Stimulated activated naive CD8-positive, alpha-beta T cell treated with anti-CD3 and anti-CD28 coated beads, Interleukin-15, amount 100 ng/mL, for 72 hours (primary cell): ENCODE measurements at regions not wholly inside any gene's neighbourhood (a gene's known extent, or its start where the extent isn't known, plus 50 kb on each side); places are given as distances from the start of the nearest gene placed in this dataset.
"Not testable (repeated sequence)": the region's sequence is repeated elsewhere in the genome, so short reads cannot be mapped to it uniquely, and the experiment has no call there.

Source experiments
- ATAC-seq: fragments of 150-1000 bp; cut with Tn5 transposase; 2 replicates; pipeline ENCODE4 v1.10.0; 2021; ENCODE audit warnings: mild to moderate bottlenecking, moderate library complexity
- DNase-seq, 2 donors: peaks; one replicate each; pipeline ENCODE4 v3.0.0; 2021 to 2022
- H3K27ac Mint-ChIP-seq, 2 donors: one replicate each; pipeline ENCODE4 v1.8.0; 2022; ENCODE audit warnings: mild to moderate bottlenecking in 2 of 2, mixed read lengths in 2 of 2, moderate library complexity in 2 of 2
- H3K27me3 Mint-ChIP-seq: one replicate; pipeline ENCODE4 v1.8.0; 2022; ENCODE audit warnings: mixed read lengths
- H3K4me1 Mint-ChIP-seq: one replicate; pipeline ENCODE4 v1.8.0; 2022; ENCODE audit warnings: mild to moderate bottlenecking, mixed read lengths
- H3K4me3 Mint-ChIP-seq, 2 donors: one replicate each; pipeline ENCODE4 v1.8.0; 2022; ENCODE audit warnings: mild to moderate bottlenecking in 2 of 2, mixed read lengths in 2 of 2, moderate library complexity in 1 of 2
- H3K9me3 Mint-ChIP-seq, 2 donors: one replicate each; pipeline ENCODE4 v1.8.0; 2022; ENCODE audit warnings: mixed read lengths in 2 of 2

- ATAC-seq (no peak), DNase-seq (no peak)
Observed at GRCh38 chr7:91446819-91447218, 182.6 kb downstream of the FZD1 start.

DNA sequence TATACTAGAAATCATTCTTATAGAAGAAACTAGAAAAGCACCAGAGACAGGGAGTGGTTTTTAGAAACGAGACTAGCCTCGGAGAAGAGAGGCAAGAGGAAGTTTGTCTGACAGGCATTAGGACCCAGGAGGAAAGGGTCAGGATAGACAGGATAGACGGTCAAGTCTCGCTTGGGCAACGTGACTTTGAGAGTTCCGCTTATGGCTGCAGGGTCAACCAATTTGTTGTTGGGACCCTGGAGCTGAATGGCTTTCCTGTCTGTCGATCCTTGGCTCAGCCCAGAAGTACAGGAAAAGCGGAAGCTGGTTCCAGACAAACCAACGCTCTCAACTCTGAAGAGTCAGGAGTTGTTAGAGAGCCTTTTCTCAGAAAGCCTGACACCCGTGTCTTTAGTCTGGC, 191.2 kb downstream of the FZD1 start:
- ATAC-seq (no peak), DNase-seq (no peak)
- no peak overlapping the region for H3K4me3 Mint-ChIP-seq
- no peaks in the 10 kb centered on the region for H3K27me3 Mint-ChIP-seq
- H3K27ac Mint-ChIP-seq = no peak overlapping the region
- no peaks in the 10 kb centered on the region for H3K4me1 Mint-ChIP-seq
- peaks cover 8 to 26% of the 10 kb centered on the region in 2 donors for H3K9me3 Mint-ChIP-seq

More at GRCh38 chr7:91446819-91447218, 182.6 kb downstream of the FZD1 start:
- H3K27ac Mint-ChIP-seq = no peak overlapping the region
- no peaks in the 10 kb centered on the region for H3K4me1 Mint-ChIP-seq
- H3K27me3 Mint-ChIP-seq = no peaks in the 10 kb centered on the region
- no peak overlapping the region for H3K4me3 Mint-ChIP-seq
- H3K9me3 Mint-ChIP-seq = peaks cover 14 to 33% of the 10 kb centered on the region in 2 donors

DNA sequence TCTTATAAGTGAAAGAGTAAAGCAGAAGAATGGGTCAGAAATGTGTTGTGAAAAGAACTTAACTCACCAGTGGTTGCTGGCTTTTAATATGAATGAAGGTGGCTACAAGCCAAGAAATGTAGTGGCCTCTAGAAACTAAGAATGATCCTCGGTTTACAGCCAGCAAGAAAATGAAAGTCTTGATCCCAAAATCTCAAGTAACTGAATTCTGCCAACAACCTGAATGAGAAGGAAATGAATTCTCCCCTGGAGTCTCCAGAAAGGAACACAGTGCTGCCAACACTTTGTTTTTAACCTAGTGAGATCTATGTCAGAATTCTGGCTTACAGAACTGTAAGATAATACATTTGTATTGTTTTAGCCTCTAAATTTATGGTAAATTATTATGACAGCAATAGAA, 193.0 kb downstream of the FZD1 start:
- no peak overlapping the region for H3K27ac Mint-ChIP-seq
- H3K4me1 Mint-ChIP-seq = no peaks in the 10 kb centered on the region
- no peak for DNase-seq
- ATAC-seq = no peak
- no peaks in the 10 kb centered on the region for H3K27me3 Mint-ChIP-seq
- peaks cover 8 to 26% of the 10 kb centered on the region in 2 donors for H3K9me3 Mint-ChIP-seq
- H3K4me3 Mint-ChIP-seq = no peak overlapping the region

GRCh38 chr7:91459539-91459938, 195.3 kb downstream of the FZD1 start:
- Mint-ChIP-seq H3K27me3 (no peaks in the 10 kb centered on the region), H3K4me3 (no peak overlapping the region), H3K27ac (no peak overlapping the region), H3K9me3 (peaks cover 14 to 26% of the 10 kb centered on the region in 2 donors), H3K4me1 (no peaks in the 10 kb centered on the region)
- ATAC-seq = no peak
- DNase-seq = no peak

GRCh38 chr7:91462316-91462715, 198.1 kb downstream of the FZD1 start:
- Mint-ChIP-seq H3K4me3 (no peak overlapping the region), H3K9me3 (peaks cover 14 to 16% of the 10 kb centered on the region in 2 donors), H3K27me3 (no peaks in the 10 kb centered on the region), H3K27ac (no peak overlapping the region), H3K4me1 (no peaks in the 10 kb centered on the region)
- DNase-seq = no peak
- ATAC-seq = no peak

- Mint-ChIP-seq H3K27me3 (no peaks in the 10 kb centered on the region), H3K9me3 (peaks cover 5 to 7% of the 10 kb centered on the region in 2 donors), H3K27ac (no peak overlapping the region), H3K4me3 (no peak overlapping the region), H3K4me1 (no peaks in the 10 kb centered on the region)
- no peak for ATAC-seq
- DNase-seq = no peak
Observed at GRCh38 chr7:91463330-91463729, 199.1 kb downstream of the FZD1 start.

DNA sequence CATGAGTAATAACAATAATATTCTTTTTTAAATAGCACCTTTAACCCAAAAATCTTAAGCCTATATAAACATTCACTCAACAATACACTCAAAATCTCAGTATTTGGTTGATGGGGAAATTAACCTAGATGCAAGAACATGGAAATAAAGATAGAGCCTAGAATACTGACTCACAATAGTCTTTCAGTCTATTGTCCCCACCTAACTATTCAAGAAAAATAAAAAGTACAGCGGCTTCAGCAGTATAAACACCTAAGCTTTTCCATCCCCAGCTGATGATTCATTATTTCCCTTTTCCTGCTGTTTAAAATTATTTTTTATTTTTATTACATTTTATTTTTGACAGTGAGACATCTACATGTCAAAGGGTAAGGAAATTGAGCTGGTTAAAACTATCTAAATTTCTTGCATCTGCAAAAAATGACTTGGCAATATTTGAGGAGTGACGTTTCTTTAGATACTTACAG, 201.4 kb downstream of the FZD1 start:
- Mint-ChIP-seq H3K4me1 (no peaks in the 10 kb centered on the region), H3K9me3 (peaks cover 5 to 7% of the 10 kb centered on the region in 2 donors), H3K4me3 (no peak overlapping the region), H3K27ac (no peak overlapping the region), H3K27me3 (no peaks in the 10 kb centered on the region)
- DNase-seq (no peak), ATAC-seq (no peak)

- H3K4me3 Mint-ChIP-seq = no peak overlapping the region
- no peaks in the 10 kb centered on the region for H3K4me1 Mint-ChIP-seq
Observed at GRCh38 chr7:91468256-91468655, 204.0 kb downstream of the FZD1 start.

GRCh38 chr7:91473619-91474018, 209.4 kb downstream of the FZD1 start:
- ATAC-seq = no peak
- H3K27me3 Mint-ChIP-seq = no peaks in the 10 kb centered on the region
- H3K9me3 Mint-ChIP-seq = peaks cover 8% of the 10 kb centered on the region in 2 donors
- H3K4me1 Mint-ChIP-seq = no peaks in the 10 kb centered on the region
- DNase-seq = no peak
- H3K27ac Mint-ChIP-seq = no peak overlapping the region
- no peak overlapping the region for H3K4me3 Mint-ChIP-seq

More at GRCh38 chr7:91468256-91468655, 204.0 kb downstream of the FZD1 start:
- H3K9me3 Mint-ChIP-seq = no peaks in the 10 kb centered on the region
- no peaks in the 10 kb centered on the region for H3K27me3 Mint-ChIP-seq
- H3K27ac Mint-ChIP-seq = no peak overlapping the region
- DNase-seq (no peak), ATAC-seq (no peak)

DNA sequence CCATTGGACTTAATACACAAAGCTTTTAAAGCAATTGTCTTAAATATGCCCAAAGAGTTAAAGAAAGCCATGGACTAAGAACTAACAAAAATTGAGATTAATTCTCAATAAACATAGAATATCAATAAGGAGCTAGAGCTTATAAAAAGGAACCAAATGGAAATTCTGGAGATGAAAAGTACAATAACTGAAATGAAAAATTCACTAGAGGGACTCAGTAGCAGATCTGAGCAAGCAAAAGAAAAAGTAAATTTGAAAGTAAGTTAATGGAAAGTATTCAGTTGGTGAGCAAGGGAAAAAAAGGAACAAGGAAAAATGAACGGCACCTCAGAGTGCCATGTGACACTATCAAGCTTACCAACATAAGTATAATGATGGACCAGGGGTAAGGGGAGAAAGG, 209.8 kb downstream of the FZD1 start:
- DNase-seq = no peak
- Mint-ChIP-seq H3K27ac (no peak overlapping the region), H3K4me1 (no peaks in the 10 kb centered on the region), H3K27me3 (no peaks in the 10 kb centered on the region), H3K9me3 (peaks cover 8% of the 10 kb centered on the region in 2 donors), H3K4me3 (no peak overlapping the region)
- no peak for ATAC-seq

DNA sequence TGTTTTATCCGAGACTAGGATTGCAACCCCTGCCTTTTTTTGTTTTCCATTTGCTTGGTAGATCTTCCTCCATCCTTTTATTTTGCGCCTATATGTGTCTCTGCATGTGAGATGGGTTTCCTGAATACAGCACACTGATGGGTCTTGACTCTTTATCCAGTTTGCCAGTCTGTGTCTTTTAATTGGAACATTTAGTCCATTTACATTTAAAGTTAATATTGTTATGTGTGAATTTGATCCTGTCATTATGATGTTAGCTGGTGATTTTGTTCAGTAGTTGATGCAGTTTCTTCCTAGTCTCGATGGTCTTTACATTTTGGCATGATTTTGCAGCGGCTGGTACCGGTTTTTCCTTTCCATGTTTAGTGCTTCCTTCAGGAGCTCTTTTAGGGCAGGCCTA, 216.2 kb downstream of the FZD1 start:
- not testable (repeated sequence) for ATAC-seq, H3K4me3 Mint-ChIP-seq, H3K4me1 Mint-ChIP-seq, DNase-seq, H3K27ac Mint-ChIP-seq, H3K27me3 Mint-ChIP-seq
- peaks cover 9 to 12% of the 10 kb centered on the region in 2 donors for H3K9me3 Mint-ChIP-seq

- Mint-ChIP-seq H3K27ac (no peak overlapping the region), H3K9me3 (peaks cover 7 to 10% of the 10 kb centered on the region in 2 donors), H3K27me3 (no peaks in the 10 kb centered on the region), H3K4me3 (no peak overlapping the region), H3K4me1 (no peaks in the 10 kb centered on the region)
- no peak for DNase-seq
- ATAC-seq = no peak
Observed at GRCh38 chr7:91491868-91492267, 227.6 kb downstream of the FZD1 start.

DNA sequence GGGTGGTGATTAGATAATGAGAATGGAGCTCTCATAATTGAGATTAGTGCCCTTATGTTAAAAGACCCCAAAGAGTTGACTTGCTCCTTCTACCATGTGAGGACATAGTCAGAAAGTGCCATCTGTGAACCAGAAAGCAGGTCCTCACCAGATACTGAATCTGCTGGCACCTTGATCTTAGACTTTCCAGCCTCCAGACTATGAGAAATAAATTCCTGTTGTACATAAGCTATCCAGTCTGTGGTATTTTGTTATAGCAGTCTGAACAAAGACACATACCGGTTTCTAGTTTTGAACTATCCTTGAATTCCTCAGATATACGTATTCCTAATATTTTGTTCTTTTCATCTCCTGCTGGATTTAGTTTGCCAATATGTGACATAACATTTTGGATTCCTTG, 228.1 kb downstream of the FZD1 start:
- H3K9me3 Mint-ChIP-seq = peaks cover 10 to 11% of the 10 kb centered on the region in 2 donors
- no peaks in the 10 kb centered on the region for H3K4me1 Mint-ChIP-seq
- H3K4me3 Mint-ChIP-seq = no peak overlapping the region
- H3K27me3 Mint-ChIP-seq = no peaks in the 10 kb centered on the region
- H3K27ac Mint-ChIP-seq = no peak overlapping the region
- DNase-seq (no peak), ATAC-seq (no peak)

GRCh38 chr7:91492773-91493172, 228.5 kb downstream of the FZD1 start:
- no peak for DNase-seq
- no peak for ATAC-seq
- Mint-ChIP-seq H3K27ac (no peak overlapping the region), H3K27me3 (no peaks in the 10 kb centered on the region), H3K4me3 (no peak overlapping the region), H3K4me1 (no peaks in the 10 kb centered on the region), H3K9me3 (peaks cover 10 to 15% of the 10 kb centered on the region in 2 donors)

- Mint-ChIP-seq H3K4me1 (no peaks in the 10 kb centered on the region), H3K27ac (no peak overlapping the region), H3K9me3 (peaks cover 10 to 21% of the 10 kb centered on the region in 2 donors)
Observed at GRCh38 chr7:91494450-91494849, 230.2 kb downstream of the FZD1 start.

GRCh38 chr7:91496251-91496820, 232.1 kb downstream of the FZD1 start:
- Mint-ChIP-seq H3K9me3 (peaks cover 6 to 37% of the 10 kb centered on the region in 2 donors), H3K27ac (no peak overlapping the region)
- no peak for ATAC-seq

More at GRCh38 chr7:91494450-91494849, 230.2 kb downstream of the FZD1 start:
- ATAC-seq = no peak
- no peak for DNase-seq
- no peak overlapping the region for H3K4me3 Mint-ChIP-seq
- H3K27me3 Mint-ChIP-seq = no peaks in the 10 kb centered on the region

GRCh38 chr7:91497277-91497676, 233.0 kb downstream of the FZD1 start:
- not testable (repeated sequence) for H3K4me1 Mint-ChIP-seq, DNase-seq, H3K4me3 Mint-ChIP-seq, ATAC-seq, H3K27me3 Mint-ChIP-seq, H3K27ac Mint-ChIP-seq
- H3K9me3 Mint-ChIP-seq = peaks cover 6 to 40% of the 10 kb centered on the region in 2 donors

More at GRCh38 chr7:91496251-91496820, 232.1 kb downstream of the FZD1 start:
- Mint-ChIP-seq H3K4me3 (no peak overlapping the region), H3K4me1 (no peaks in the 10 kb centered on the region), H3K27me3 (no peaks in the 10 kb centered on the region)
- no peak for DNase-seq
